SW 1271 (cell line): ENCODE measurements at regions not wholly inside any gene's neighbourhood (a gene's known extent, or its start where the extent isn't known, plus 50 kb on each side); places are given as distances from the start of the nearest gene placed in this dataset.
"Not testable (repeated sequence)": the region's sequence is repeated elsewhere in the genome, so short reads cannot be mapped to it uniquely, and the experiment has no call there.

ENCODE experiments used
- DNase-seq, 2 experiments: peaks; one replicate each; lab custom pipeline; 2025; lab: John Stamatoyannopoulos, UW

GRCh38 chrX:129084291-129084690 lies 439.0 kb downstream of the SMARCA1 start:
- DNase-seq = not testable (repeated sequence)

- no peak for DNase-seq
Measured at GRCh38 chrX:129077424-129078170, 445.7 kb downstream of the SMARCA1 start.

- DNase-seq = no peak
Measured at GRCh38 chrX:129071390-129071789, 451.9 kb downstream of the SMARCA1 start.

- no peak for DNase-seq
Measured at GRCh38 chrX:129065895-129066294, 457.4 kb downstream of the SMARCA1 start.

- no peak for DNase-seq
Measured at GRCh38 chrX:129058405-129058804, 464.9 kb downstream of the SMARCA1 start.

GRCh38 chrX:129043138-129043537 lies 480.2 kb downstream of the SMARCA1 start:
- no peak for DNase-seq

- no peak for DNase-seq
Measured at GRCh38 chrX:129041319-129041718, 482.0 kb downstream of the SMARCA1 start.

GRCh38 chrX:129040124-129040523 lies 483.2 kb downstream of the SMARCA1 start:
- DNase-seq = no peak

GRCh38 chrX:129039176-129039575 lies 484.1 kb downstream of the SMARCA1 start:
- DNase-seq = no peak

GRCh38 chrX:129037389-129037788 lies 485.9 kb downstream of the SMARCA1 start:
- DNase-seq = no peak

- no peak for DNase-seq
Measured at GRCh38 chrX:129035180-129035579, 488.1 kb downstream of the SMARCA1 start.

GRCh38 chrX:129034196-129034595 lies 489.1 kb downstream of the SMARCA1 start:
- DNase-seq = no peak

- no peak for DNase-seq
Measured at GRCh38 chrX:129026202-129026601, 497.1 kb downstream of the SMARCA1 start.

GRCh38 chrX:129025376-129025775 lies 497.9 kb downstream of the SMARCA1 start:
- no peak for DNase-seq

GRCh38 chrX:129019412-129019811 lies 503.9 kb downstream of the SMARCA1 start:
- no peak for DNase-seq

- DNase-seq = no peak
Measured at GRCh38 chrX:129015381-129015780, 507.9 kb downstream of the SMARCA1 start.

GRCh38 chrX:129013574-129013973 lies 509.7 kb downstream of the SMARCA1 start:
- no peak for DNase-seq

GRCh38 chrX:129007631-129008030 lies 515.7 kb downstream of the SMARCA1 start:
- no peak for DNase-seq

- DNase-seq = no peak
Measured at GRCh38 chrX:129006491-129006890, 516.8 kb downstream of the SMARCA1 start.

- DNase-seq = no peak
Measured at GRCh38 chrX:129000797-129001196, 522.5 kb downstream of the SMARCA1 start.

GRCh38 chrX:129000018-129000417 lies 523.3 kb downstream of the SMARCA1 start:
- DNase-seq = no peak

- DNase-seq = no peak
Measured at GRCh38 chrX:128992107-128992971, 531.0 kb downstream of the SMARCA1 start.

GRCh38 chrX:128975745-128976144 lies 547.5 kb downstream of the SMARCA1 start:
- no peak for DNase-seq
